OCI-LY7 (cell line): ENCODE measurements at regions not wholly inside any gene's neighbourhood (a gene's known extent, or its start where the extent isn't known, plus 50 kb on each side); places are given as distances from the start of the nearest gene placed in this dataset.

ENCODE experiments used
- BruUV-seq: library from RNA; stranded (reverse); fragments of 400-500 nt; replicated peaks from 2 replicates; lab custom pipeline; 2021; lab: Mats Ljungman, UMichigan
- CTCF ChIA-PET: fragments of 300-600 bp; sonication (Branson Sonifier 250); formaldehyde crosslinking; loops from one replicate; lab custom pipeline; 2022; ENCODE audit warnings: antibody characterized with exemption; ENCODE audit not compliant: unreplicated experiment; lab: Charles Lee
- POLR2A ChIA-PET: fragments of 300-600 bp; sonication (Branson Sonifier 250); formaldehyde crosslinking; loops from one replicate; lab custom pipeline; 2022; ENCODE audit warnings: antibody characterized with exemption; lab: Charles Lee
- DNase-seq: peaks from one replicate; pipeline ENCODE4 v3.0.0-alpha.2; 2015; ENCODE audit warnings: low spot score
- H2AFZ ChIP-seq: fragments of 200-600 bp; sonication (generic), shearing (Covaris generic); 2 replicates; pipeline ENCODE4 v1.6.1; 2014; ENCODE audit warnings: mild to moderate bottlenecking, antibody characterized with exemption, low read length, moderate library complexity
- H3K27ac ChIP-seq: fragments of 200-600 bp; sonication (generic); 2 replicates; pipeline ENCODE4 v1.5.1; 2014; ENCODE audit warnings: mixed run types, low read depth, mild to moderate bottlenecking, moderate library complexity, low read length, inconsistent platforms; ENCODE audit not compliant: poor library complexity, severe bottlenecking
- H3K36me3 ChIP-seq: fragments of 200-600 bp; sonication (generic); 2 replicates; pipeline ENCODE4 v1.6.1; 2014; ENCODE audit warnings: mild to moderate bottlenecking, antibody characterized with exemption, low read length, moderate library complexity, mixed read lengths; ENCODE audit not compliant: insufficient read depth
- H3K4me1 ChIP-seq: fragments of 200-600 bp; sonication (generic); 2 replicates; pipeline ENCODE4 v1.5.1; 2014; ENCODE audit warnings: mild to moderate bottlenecking, low read length; ENCODE audit not compliant: insufficient read depth, poor library complexity, severe bottlenecking
- H3K4me2 ChIP-seq: fragments of 200-600 bp; sonication (generic); 2 replicates; pipeline ENCODE4 v1.6.1; 2014; ENCODE audit warnings: mild to moderate bottlenecking, low read length
- H3K4me3 ChIP-seq: fragments of 200-600 bp; sonication (generic); 2 replicates; pipeline ENCODE4 v1.5.1; 2014; ENCODE audit warnings: mild to moderate bottlenecking, low read depth, low read length; ENCODE audit not compliant: poor library complexity, severe bottlenecking
- H3K79me2 ChIP-seq: fragments of 200-600 bp; sonication (generic); 2 replicates; pipeline ENCODE4 v1.6.1; 2016; ENCODE audit warnings: low read depth, mild to moderate bottlenecking, low read length, moderate library complexity, mixed read lengths; ENCODE audit not compliant: insufficient read depth
- H3K9me2 ChIP-seq: fragments of 200-600 bp; sonication (generic); 2 replicates; pipeline ENCODE4 v1.6.1; 2016; ENCODE audit warnings: mild to moderate bottlenecking, low read length, mixed read lengths; ENCODE audit not compliant: insufficient read depth
- H3K9me3 ChIP-seq: fragments of 200-600 bp; sonication (generic); 2 replicates; pipeline ENCODE4 v1.6.1; 2014; ENCODE audit warnings: mild to moderate bottlenecking, mixed run types, low read length, mixed read lengths
- H4K20me1 ChIP-seq: fragments of 200-600 bp; sonication (generic); 2 replicates; pipeline ENCODE4 v1.6.1; 2014; ENCODE audit warnings: mild to moderate bottlenecking, antibody characterized with exemption, low read length, moderate library complexity, mixed read lengths; ENCODE audit not compliant: insufficient read depth
- CTCF ChIP-seq: fragments of 200-600 bp; sonication (generic); conservative IDR thresholded peaks from 2 replicates; pipeline ENCODE4 v1.5.1; 2014; ENCODE audit warnings: mild to moderate bottlenecking, antibody characterized with exemption, low read length, moderate library complexity, mixed read lengths
- EZH2phosphoT487 ChIP-seq: fragments of 200-600 bp; sonication (generic); IDR thresholded peaks from 2 replicates; pipeline ENCODE4 v1.6.1; 2018; ENCODE audit warnings: low read depth, borderline replicate concordance, mild to moderate bottlenecking, mixed run types, antibody characterized with exemption, low read length, moderate library complexity, mixed read lengths
- intact Hi-C: fragments of 100-400 bp; cut with micrococcal nuclease; formaldehyde crosslinking; loops from one replicate; pipeline ENCODE4 v1.10.0; 2022; ENCODE audit not compliant: unreplicated experiment

GRCh38 chr20:56153926-56154325 is 94.6 kb upstream of the MC3R start:
- POLR2A ChIA-PET: no interaction called here
- Histone ChIP-seq H3K79me2 (no peaks in the 10 kb centered on the region), H3K4me1 (no peaks in the 10 kb centered on the region), H3K9me2 (no peaks in the 10 kb centered on the region), H3K4me2 (no peak overlapping the region), H3K4me3 (no peak overlapping the region), H3K9me3 (no peaks in the 10 kb centered on the region), H2AFZ (no peak overlapping the region), H3K27ac (no peak overlapping the region), H4K20me1 (no peaks in the 10 kb centered on the region), H3K36me3 (no peaks in the 10 kb centered on the region)
- TF ChIP-seq CTCF (no peak), EZH2phosphoT487 (no peak)
- CTCF ChIA-PET: no interaction called here
- no TSS peak for BruUV-seq
- intact Hi-C loops: no loop called here
- no peak for DNase-seq

- H3K79me2 ChIP-seq: no peaks in the 10 kb centered on the region
- ChIA-PET POLR2A (no interaction called here), CTCF (no interaction called here)
- DNase-seq: no peak
- no peaks in the 10 kb centered on the region for H3K9me2 ChIP-seq
- TF ChIP-seq CTCF (no peak), EZH2phosphoT487 (no peak)
- intact Hi-C loops: no loop called here
- H3K4me2 ChIP-seq: no peak overlapping the region
- H3K4me3 ChIP-seq: no peak overlapping the region
- no peaks in the 10 kb centered on the region for H4K20me1 ChIP-seq
- H3K4me1 ChIP-seq: no peaks in the 10 kb centered on the region
- BruUV-seq: no TSS peak
- no peaks in the 10 kb centered on the region for H3K36me3 ChIP-seq
- no peak overlapping the region for H2AFZ ChIP-seq
- no peak overlapping the region for H3K27ac ChIP-seq
- H3K9me3 ChIP-seq: no peaks in the 10 kb centered on the region
These were observed 92.9 kb upstream of the MC3R start for GRCh38 chr20:56155625-56156024.

- Histone ChIP-seq H3K27ac (no peak overlapping the region), H3K9me2 (no peaks in the 10 kb centered on the region), H4K20me1 (no peaks in the 10 kb centered on the region), H3K9me3 (no peaks in the 10 kb centered on the region), H3K79me2 (no peaks in the 10 kb centered on the region), H3K36me3 (no peaks in the 10 kb centered on the region), H3K4me2 (no peak overlapping the region), H3K4me1 (no peaks in the 10 kb centered on the region), H3K4me3 (no peak overlapping the region), H2AFZ (no peak overlapping the region)
- ChIA-PET POLR2A (no interaction called here), CTCF (no interaction called here)
- intact Hi-C loops: no loop called here
- DNase-seq: no peak
- no peak for TF ChIP-seq EZH2phosphoT487
- TF ChIP-seq CTCF: no peak
- BruUV-seq: no TSS peak
These were observed 90.9 kb upstream of the MC3R start for GRCh38 chr20:56157530-56158203.
